Omental fat pad (tissue), 3 donors: ENCODE measurements at regions not wholly inside any gene's neighbourhood (a gene's known extent, or its start where the extent isn't known, plus 50 kb on each side); places are given as distances from the start of the nearest gene placed in this dataset.

Experiments used
- ATAC-seq: fragments of 150-250 bp; one replicate; pipeline ENCODE4 v1.9.1; 2016; ENCODE audit warnings: mild to moderate bottlenecking, moderate library complexity; ENCODE audit not compliant: low FRiP score
- DNase-seq: peaks from one replicate; pipeline ENCODE4 v3.0.0-alpha.2; 2019; ENCODE audit warnings: low spot score
- CTCF ChIP-seq, 3 donors: fragments of 450-650 bp; IDR thresholded peaks; one replicate each; pipeline ENCODE4 v1.5.1; 2016 to 2017; ENCODE audit warnings: antibody characterized with exemption in 3 of 3, mild to moderate bottlenecking in 3 of 3, moderate library complexity in 2 of 3

GRCh38 chr13:77415253-77416071 is 88.6 kb upstream of the MYCBP2 start:
- no peak for TF ChIP-seq CTCF (IDR thresholded peaks at IDR 0.05)
- ATAC-seq (no peak), DNase-seq (no peak)

DNA sequence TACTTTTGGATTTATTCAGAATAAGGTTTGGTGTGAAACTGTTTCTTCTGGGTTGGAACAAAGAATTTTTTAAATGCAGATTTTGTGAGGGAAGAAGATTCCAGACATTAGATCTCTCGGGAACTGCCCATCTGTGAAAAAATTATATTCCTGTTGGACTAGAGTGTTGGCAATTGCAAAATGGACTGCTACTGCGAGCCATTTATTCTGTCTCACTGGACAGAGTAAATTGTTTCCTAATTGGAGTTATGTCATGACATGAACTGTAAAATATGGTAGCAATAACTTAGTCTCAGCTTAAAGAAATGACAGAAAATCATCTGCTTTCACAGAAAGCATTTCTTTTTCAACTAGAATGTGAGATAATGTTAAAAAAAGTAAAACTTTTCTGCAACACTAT is 86.0 kb upstream of the MYCBP2 start:
- no peak for ATAC-seq
- TF ChIP-seq CTCF (IDR thresholded peaks at IDR 0.05): no peak
- no peak for DNase-seq

GRCh38 chr13:77412116-77412635 is 85.3 kb upstream of the MYCBP2 start:
- DNase-seq (no peak), ATAC-seq (no peak)
- TF ChIP-seq CTCF (IDR thresholded peaks at IDR 0.05): no peak

DNA sequence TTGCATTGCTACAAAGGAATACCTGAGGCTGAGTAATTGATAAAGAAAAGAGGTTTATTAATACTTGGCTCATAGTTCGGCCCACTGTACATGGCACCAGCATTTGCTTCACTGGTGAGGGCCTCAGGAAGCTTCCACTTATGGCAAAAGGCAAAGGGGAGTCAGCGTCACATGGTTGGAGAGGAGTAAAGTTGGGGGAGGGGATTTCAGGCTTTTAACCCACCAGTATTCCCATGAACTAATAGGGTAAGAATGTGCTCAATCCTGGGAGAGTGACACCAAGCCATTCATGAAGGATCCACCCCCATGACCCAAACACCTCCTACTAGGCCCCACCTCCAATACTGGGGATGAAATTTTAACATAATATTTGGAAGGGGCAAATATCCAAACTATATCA is 82.5 kb upstream of the MYCBP2 start:
- TF ChIP-seq CTCF (IDR thresholded peaks at IDR 0.05): no peak
- no peak for DNase-seq
- ATAC-seq: no peak

DNA sequence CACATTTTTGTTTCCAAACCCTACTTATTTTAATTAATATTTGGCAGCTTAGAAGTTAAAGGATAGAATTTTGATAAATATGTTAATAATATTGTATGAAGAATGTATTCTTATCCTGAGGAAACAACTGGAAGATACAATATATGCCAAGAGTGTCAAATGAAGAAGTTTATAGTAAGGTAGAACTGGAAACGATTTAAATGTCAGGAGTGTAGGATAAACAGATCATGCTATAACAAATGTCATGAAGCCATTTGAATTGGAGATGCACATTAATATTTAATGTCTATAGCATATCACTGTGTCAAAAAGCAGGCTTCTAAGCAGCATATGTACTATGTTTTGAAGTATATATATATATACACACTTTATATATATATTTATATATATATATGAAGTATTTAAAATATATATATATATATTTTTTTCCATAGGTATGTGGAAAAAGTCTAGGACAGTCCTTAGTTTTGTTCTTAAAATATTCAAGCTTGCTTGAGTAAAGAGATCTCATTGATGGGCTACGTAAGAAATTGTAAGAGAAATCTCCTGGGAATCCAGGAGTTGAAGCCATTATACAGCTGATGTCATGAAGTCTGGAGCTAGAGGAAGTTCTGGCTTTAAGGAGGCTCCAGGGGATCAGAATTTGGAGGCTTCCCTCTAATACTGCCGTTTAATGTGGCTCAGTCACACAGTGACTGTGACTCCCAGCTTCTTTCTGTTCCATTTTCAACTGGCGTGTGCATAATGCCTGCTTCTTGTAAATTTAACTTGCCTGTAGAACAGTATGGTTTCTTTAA is 79.9 kb upstream of the MYCBP2 start:
- TF ChIP-seq CTCF (IDR thresholded peaks at IDR 0.05): no peak
- no peak for ATAC-seq

GRCh38 chr13:77398825-77399620 is 72.1 kb upstream of the MYCBP2 start:
- no peak for TF ChIP-seq CTCF (IDR thresholded peaks at IDR 0.05)
- DNase-seq (no peak), ATAC-seq (no peak)

More for the DNA sequence above, 79.9 kb upstream of the MYCBP2 start:
- DNase-seq: no peak
